ENCODE measurements at regions not wholly inside any gene's neighbourhood (a gene's known extent, or its start where the extent isn't known, plus 50 kb on each side); places are given as distances from the start of the nearest gene placed in this dataset.
"Not testable (repeated sequence)": the region's sequence is repeated elsewhere in the genome, so short reads cannot be mapped to it uniquely, and the experiment has no call there.

DNA sequence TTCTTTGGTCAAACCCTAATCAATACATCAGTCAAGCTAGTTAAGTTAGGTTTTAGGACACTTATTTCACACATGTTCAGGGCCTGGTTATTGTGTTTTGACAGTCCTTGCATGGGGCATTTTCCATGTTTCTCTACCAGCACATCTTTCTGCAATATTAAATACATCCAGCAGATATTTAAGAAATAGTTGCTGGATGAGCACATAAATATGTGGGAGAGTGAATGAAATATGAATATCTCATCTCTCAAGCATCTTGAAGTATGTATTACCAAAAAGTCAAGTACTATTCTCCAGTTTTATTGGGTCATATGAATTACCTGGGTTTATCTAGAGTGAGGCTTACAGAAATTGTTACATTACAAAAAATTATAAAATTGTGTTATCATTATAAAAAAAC lies 621.9 kb upstream of the GJE1 start:
- Histone ChIP-seq H3K4me1 (ENCODE audit: insufficient read depth, insufficient read length) (no peaks in the 10 kb centered on the region), H3K9ac (ENCODE audit: insufficient read length, low read depth) (no peak overlapping the region), H3K9me3 (ENCODE audit: insufficient read depth, low read length) (no peaks in the 10 kb centered on the region; the same call in 1 of the 2 replicates), H3K4me3 (ENCODE audit: insufficient read length, low read depth) (no peak overlapping the region), H3K27me3 (ENCODE audit: insufficient read depth, insufficient read length) (no peaks in the 10 kb centered on the region), H3K36me3 (ENCODE audit: insufficient read depth, insufficient read length, low read length) (no peaks in the 10 kb centered on the region)
- TF ChIP-seq YY1 (IDR thresholded peaks at IDR 0.05; ENCODE audit: insufficient read depth, insufficient read length) (no peak), ZNF274 (IDR thresholded peaks at IDR 0.05; ENCODE audit: low read depth, low read length) (no peak), SUZ12 (IDR thresholded peaks at IDR 0.05; ENCODE audit: extremely low read depth, insufficient read depth, insufficient read length) (no peak)
- no peak for DNase-seq (ENCODE audit: low read depth, low spot score)

GRCh38 chr6:141506062-141506461 lies 626.7 kb upstream of the GJE1 start:
- H3K9me3 ChIP-seq (ENCODE audit: insufficient read depth, low read length); H3K4me1 ChIP-seq (ENCODE audit: insufficient read depth, insufficient read length); H3K27me3 ChIP-seq (ENCODE audit: insufficient read depth, insufficient read length); DNase-seq (ENCODE audit: low read depth, low spot score); H3K4me3 ChIP-seq (ENCODE audit: insufficient read length, low read depth); H3K36me3 ChIP-seq (ENCODE audit: insufficient read depth, insufficient read length, low read length); H3K9ac ChIP-seq (ENCODE audit: insufficient read length, low read depth): not testable (repeated sequence)

- H3K9ac ChIP-seq (ENCODE audit: insufficient read length, low read depth); H3K9me3 ChIP-seq (ENCODE audit: insufficient read depth, low read length); H3K4me3 ChIP-seq (ENCODE audit: insufficient read length, low read depth); H3K36me3 ChIP-seq (ENCODE audit: insufficient read depth, insufficient read length, low read length); H3K27me3 ChIP-seq (ENCODE audit: insufficient read depth, insufficient read length); H3K4me1 ChIP-seq (ENCODE audit: insufficient read depth, insufficient read length); DNase-seq (ENCODE audit: low read depth, low spot score): not testable (repeated sequence)
Measured at GRCh38 chr6:141504318-141504717, 628.4 kb upstream of the GJE1 start.

DNA sequence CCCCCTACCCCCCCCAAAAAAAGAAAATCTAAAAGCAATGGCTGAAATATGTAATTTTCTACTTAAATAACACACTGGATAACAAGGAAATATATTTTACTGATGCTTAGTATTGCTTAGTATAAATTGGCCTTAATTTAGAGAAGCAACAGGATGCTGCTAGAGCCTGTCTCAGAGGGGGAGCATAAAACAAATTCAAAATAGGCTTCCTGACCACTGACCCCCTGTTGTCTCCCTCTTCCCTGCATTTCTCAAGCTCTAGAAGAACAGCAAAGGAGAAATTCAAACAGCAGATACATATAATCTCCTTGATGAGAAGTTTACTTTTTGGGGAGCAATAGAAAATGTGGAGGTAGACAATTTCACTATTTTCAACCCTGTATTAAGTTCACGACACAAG lies 631.1 kb upstream of the GJE1 start:
- no peak for TF ChIP-seq YY1 (IDR thresholded peaks at IDR 0.05; ENCODE audit: insufficient read depth, insufficient read length)
- no peak for TF ChIP-seq SUZ12 (IDR thresholded peaks at IDR 0.05; ENCODE audit: extremely low read depth, insufficient read depth, insufficient read length)
- no peak for TF ChIP-seq ZNF274 (IDR thresholded peaks at IDR 0.05; ENCODE audit: low read depth, low read length)
- H3K9me3 ChIP-seq (ENCODE audit: insufficient read depth, low read length) = no peaks in the 10 kb centered on the region
- peak; percentile 8 for DNase-seq (ENCODE audit: low read depth, low spot score)
- no peak overlapping the region for H3K4me3 ChIP-seq (ENCODE audit: insufficient read length, low read depth)
- no peaks in the 10 kb centered on the region for H3K27me3 ChIP-seq (ENCODE audit: insufficient read depth, insufficient read length)
- no peak overlapping the region for H3K9ac ChIP-seq (ENCODE audit: insufficient read length, low read depth)
- no peaks in the 10 kb centered on the region for H3K36me3 ChIP-seq (ENCODE audit: insufficient read depth, insufficient read length, low read length)
- H3K4me1 ChIP-seq (ENCODE audit: insufficient read depth, insufficient read length) = no peaks in the 10 kb centered on the region

- Histone ChIP-seq H3K4me1 (ENCODE audit: insufficient read depth, insufficient read length) (no peaks in the 10 kb centered on the region), H3K9me3 (ENCODE audit: insufficient read depth, low read length) (no peaks in the 10 kb centered on the region)
- no peak for TF ChIP-seq SUZ12 (IDR thresholded peaks at IDR 0.05; ENCODE audit: extremely low read depth, insufficient read depth, insufficient read length)
- no peak for TF ChIP-seq YY1 (IDR thresholded peaks at IDR 0.05; ENCODE audit: insufficient read depth, insufficient read length)
- TF ChIP-seq ZNF274 (IDR thresholded peaks at IDR 0.05; ENCODE audit: low read depth, low read length) = no peak
Measured at GRCh38 chr6:141498977-141499376, 633.7 kb upstream of the GJE1 start.

DNA sequence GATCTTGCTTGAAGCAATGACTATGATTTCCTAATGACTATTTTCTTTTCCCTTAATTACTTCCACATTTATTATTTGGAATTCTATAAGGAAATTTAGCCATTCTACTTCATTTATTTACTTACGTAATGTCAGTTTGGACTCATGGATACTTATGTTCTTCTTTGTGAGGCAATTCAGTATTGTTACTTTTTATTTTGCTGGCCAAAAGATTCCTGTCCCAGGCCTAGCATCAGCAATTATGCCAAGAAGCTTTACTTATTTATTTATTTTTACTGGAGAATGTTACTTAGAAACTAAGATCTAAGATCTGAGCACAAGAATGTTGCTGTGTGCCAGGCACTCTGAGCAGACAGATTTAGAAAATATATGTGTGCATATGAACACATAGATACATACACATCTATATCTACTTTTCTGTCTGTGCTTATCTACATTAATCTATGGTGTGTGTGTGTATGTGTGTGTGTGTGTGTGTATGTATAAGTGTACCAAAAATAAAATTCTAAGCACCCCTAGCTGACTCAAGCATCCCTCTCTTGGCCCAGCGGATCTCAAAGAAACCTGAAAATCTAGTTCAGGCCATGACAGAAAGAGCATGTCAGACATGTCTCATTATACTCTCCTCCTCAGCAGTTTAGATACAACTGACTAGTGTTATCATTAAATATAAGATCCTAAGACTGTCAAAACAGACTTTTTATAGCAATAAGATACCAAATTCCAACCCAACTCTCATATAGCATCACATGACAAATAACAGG lies 640.0 kb upstream of the GJE1 start:
- DNase-seq (ENCODE audit: low read depth, low spot score) = no peak
- no peak overlapping the region for H3K9ac ChIP-seq (ENCODE audit: insufficient read length, low read depth)
- H3K4me3 ChIP-seq (ENCODE audit: insufficient read length, low read depth) = no peak overlapping the region
- no peaks in the 10 kb centered on the region for H3K36me3 ChIP-seq (ENCODE audit: insufficient read depth, insufficient read length, low read length)
- no peaks in the 10 kb centered on the region for H3K9me3 ChIP-seq (ENCODE audit: insufficient read depth, low read length)
- H3K4me1 ChIP-seq (ENCODE audit: insufficient read depth, insufficient read length) = no peaks in the 10 kb centered on the region
- no peak for TF ChIP-seq ZNF274 (IDR thresholded peaks at IDR 0.05; ENCODE audit: low read depth, low read length)
- TF ChIP-seq SUZ12 (IDR thresholded peaks at IDR 0.05; ENCODE audit: extremely low read depth, insufficient read depth, insufficient read length) = no peak
- TF ChIP-seq YY1 (IDR thresholded peaks at IDR 0.05; ENCODE audit: insufficient read depth, insufficient read length) = no peak
- H3K27me3 ChIP-seq (ENCODE audit: insufficient read depth, insufficient read length) = no peaks in the 10 kb centered on the region

More at GRCh38 chr6:141498977-141499376, 633.7 kb upstream of the GJE1 start:
- no peak overlapping the region for H3K9ac ChIP-seq (ENCODE audit: insufficient read length, low read depth)
- H3K4me3 ChIP-seq (ENCODE audit: insufficient read length, low read depth) = no peak overlapping the region
- no peaks in the 10 kb centered on the region for H3K36me3 ChIP-seq (ENCODE audit: insufficient read depth, insufficient read length, low read length)
- no peaks in the 10 kb centered on the region for H3K27me3 ChIP-seq (ENCODE audit: insufficient read depth, insufficient read length)
- no peak for DNase-seq (ENCODE audit: low read depth, low spot score)

DNA sequence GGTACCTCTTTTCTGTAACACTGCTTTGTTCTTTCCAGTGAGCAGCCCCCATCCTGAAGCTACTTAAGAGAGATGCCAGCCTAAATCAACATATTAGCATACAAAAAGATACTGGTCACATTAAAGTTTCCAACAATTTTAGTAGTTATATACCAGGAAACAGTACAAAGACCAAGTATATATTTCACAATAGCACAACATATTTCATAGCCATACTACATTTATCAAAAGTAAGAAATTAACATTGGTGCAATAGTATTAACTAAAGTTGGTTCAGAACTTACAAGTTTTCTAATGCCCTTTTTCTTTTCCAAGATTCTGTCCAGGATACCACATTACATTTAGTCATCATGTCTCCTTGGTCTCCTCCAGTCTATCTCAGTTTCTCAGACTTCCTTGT lies 641.0 kb upstream of the GJE1 start:
- Histone ChIP-seq H3K9ac (ENCODE audit: insufficient read length, low read depth) (no peak overlapping the region), H3K4me3 (ENCODE audit: insufficient read length, low read depth) (no peak overlapping the region), H3K4me1 (ENCODE audit: insufficient read depth, insufficient read length) (no peaks in the 10 kb centered on the region), H3K36me3 (ENCODE audit: insufficient read depth, insufficient read length, low read length) (no peaks in the 10 kb centered on the region), H3K9me3 (ENCODE audit: insufficient read depth, low read length) (no peaks in the 10 kb centered on the region), H3K27me3 (ENCODE audit: insufficient read depth, insufficient read length) (no peaks in the 10 kb centered on the region)
- TF ChIP-seq ZNF274 (IDR thresholded peaks at IDR 0.05; ENCODE audit: low read depth, low read length) (no peak), SUZ12 (IDR thresholded peaks at IDR 0.05; ENCODE audit: extremely low read depth, insufficient read depth, insufficient read length) (no peak), YY1 (IDR thresholded peaks at IDR 0.05; ENCODE audit: insufficient read depth, insufficient read length) (no peak)
- no peak for DNase-seq (ENCODE audit: low read depth, low spot score)

GRCh38 chr6:141490982-141491381 lies 641.7 kb upstream of the GJE1 start:
- TF ChIP-seq SUZ12 (IDR thresholded peaks at IDR 0.05; ENCODE audit: extremely low read depth, insufficient read depth, insufficient read length) (no peak), YY1 (IDR thresholded peaks at IDR 0.05; ENCODE audit: insufficient read depth, insufficient read length) (no peak), ZNF274 (IDR thresholded peaks at IDR 0.05; ENCODE audit: low read depth, low read length) (no peak)
- no peak for DNase-seq (ENCODE audit: low read depth, low spot score)

More at GRCh38 chr6:141490982-141491381, 641.7 kb upstream of the GJE1 start:
- Histone ChIP-seq H3K27me3 (ENCODE audit: insufficient read depth, insufficient read length) (no peaks in the 10 kb centered on the region), H3K9ac (ENCODE audit: insufficient read length, low read depth) (no peak overlapping the region), H3K36me3 (ENCODE audit: insufficient read depth, insufficient read length, low read length) (no peaks in the 10 kb centered on the region), H3K4me3 (ENCODE audit: insufficient read length, low read depth) (no peak overlapping the region), H3K9me3 (ENCODE audit: insufficient read depth, low read length) (no peaks in the 10 kb centered on the region), H3K4me1 (ENCODE audit: insufficient read depth, insufficient read length) (no peaks in the 10 kb centered on the region)
